Omental fat pad (tissue), 3 donors: ENCODE measurements at regions not wholly inside any gene's neighbourhood (a gene's known extent, or its start where the extent isn't known, plus 50 kb on each side); places are given as distances from the start of the nearest gene placed in this dataset.

Source experiments
- ATAC-seq: fragments of 150-250 bp; one replicate; pipeline ENCODE4 v1.9.1; 2016; ENCODE audit warnings: mild to moderate bottlenecking, moderate library complexity; ENCODE audit not compliant: low FRiP score
- DNase-seq: peaks from one replicate; pipeline ENCODE4 v3.0.0-alpha.2; 2019; ENCODE audit warnings: low spot score
- TF ChIP-seq, protein P1 (sequence below), 3 donors: fragments of 450-650 bp; IDR thresholded peaks; one replicate each; pipeline ENCODE4 v1.5.1; 2016 to 2017; ENCODE audit warnings: antibody characterized with exemption in 3 of 3, mild to moderate bottlenecking in 3 of 3, moderate library complexity in 2 of 3

DNA sequence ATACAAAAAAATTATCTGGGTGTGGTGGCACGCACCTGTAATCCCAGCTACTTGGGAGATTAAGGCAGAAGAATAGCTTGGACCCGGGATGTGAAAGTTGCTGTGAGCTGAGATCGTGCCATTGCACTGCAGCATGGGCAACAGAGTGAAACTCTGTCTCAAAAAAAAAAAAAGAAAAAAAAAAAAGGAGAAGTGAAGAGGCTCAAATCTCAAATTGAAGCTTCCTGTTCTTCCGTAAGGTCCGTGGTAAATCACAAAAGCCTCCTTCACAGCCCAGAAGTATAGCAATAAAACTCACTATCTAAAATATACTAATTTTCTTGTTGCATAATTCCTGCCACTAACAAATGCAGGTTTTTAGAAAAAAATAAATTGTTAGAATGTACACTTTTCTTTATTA lies 498.2 kb upstream of the BRINP3 start:
- no peak for DNase-seq
- TF ChIP-seq, protein P1, sequence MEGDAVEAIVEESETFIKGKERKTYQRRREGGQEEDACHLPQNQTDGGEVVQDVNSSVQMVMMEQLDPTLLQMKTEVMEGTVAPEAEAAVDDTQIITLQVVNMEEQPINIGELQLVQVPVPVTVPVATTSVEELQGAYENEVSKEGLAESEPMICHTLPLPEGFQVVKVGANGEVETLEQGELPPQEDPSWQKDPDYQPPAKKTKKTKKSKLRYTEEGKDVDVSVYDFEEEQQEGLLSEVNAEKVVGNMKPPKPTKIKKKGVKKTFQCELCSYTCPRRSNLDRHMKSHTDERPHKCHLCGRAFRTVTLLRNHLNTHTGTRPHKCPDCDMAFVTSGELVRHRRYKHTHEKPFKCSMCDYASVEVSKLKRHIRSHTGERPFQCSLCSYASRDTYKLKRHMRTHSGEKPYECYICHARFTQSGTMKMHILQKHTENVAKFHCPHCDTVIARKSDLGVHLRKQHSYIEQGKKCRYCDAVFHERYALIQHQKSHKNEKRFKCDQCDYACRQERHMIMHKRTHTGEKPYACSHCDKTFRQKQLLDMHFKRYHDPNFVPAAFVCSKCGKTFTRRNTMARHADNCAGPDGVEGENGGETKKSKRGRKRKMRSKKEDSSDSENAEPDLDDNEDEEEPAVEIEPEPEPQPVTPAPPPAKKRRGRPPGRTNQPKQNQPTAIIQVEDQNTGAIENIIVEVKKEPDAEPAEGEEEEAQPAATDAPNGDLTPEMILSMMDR (IDR thresholded peaks at IDR 0.05) = no peak
- ATAC-seq = no peak

- DNase-seq (no peak), ATAC-seq (no peak)
- TF ChIP-seq, protein P1 (IDR thresholded peaks at IDR 0.05) = no peak
Measured at GRCh38 chr1:191002768-191003167, 525.1 kb upstream of the BRINP3 start.

- TF ChIP-seq, protein P1 (IDR thresholded peaks at IDR 0.05) = no peak
- no peak for ATAC-seq
- no peak for DNase-seq
Measured at GRCh38 chr1:191016765-191017164, 539.1 kb upstream of the BRINP3 start.

DNA sequence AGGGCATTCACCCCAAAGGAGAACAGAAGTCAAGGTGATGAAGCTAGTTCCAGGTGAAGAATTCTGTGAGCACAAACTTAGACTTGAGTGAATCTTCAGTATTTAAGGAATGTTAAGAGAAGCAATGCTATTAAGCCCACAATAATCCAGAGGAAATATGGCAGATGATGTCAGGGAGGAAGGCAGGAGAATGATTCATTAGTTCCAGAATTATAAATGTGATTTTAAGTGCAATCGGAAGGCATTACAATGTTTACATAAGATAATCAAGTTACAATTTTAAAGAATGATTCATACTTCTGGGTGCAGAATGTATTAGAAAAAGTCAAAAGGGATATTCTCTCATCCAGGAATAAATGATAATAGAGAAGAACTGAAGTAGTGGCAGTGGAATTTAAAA lies 545.2 kb upstream of the BRINP3 start:
- DNase-seq (no peak), ATAC-seq (no peak)
- TF ChIP-seq, protein P1 (IDR thresholded peaks at IDR 0.05) = no peak

- DNase-seq = no peak
- TF ChIP-seq, protein P1 (IDR thresholded peaks at IDR 0.05) = no peak
- no peak for ATAC-seq
Measured at GRCh38 chr1:191025896-191026642, 548.4 kb upstream of the BRINP3 start.

- TF ChIP-seq, protein P1 (IDR thresholded peaks at IDR 0.05) = no peak
- DNase-seq (no peak), ATAC-seq (no peak)
Measured at GRCh38 chr1:191026828-191027227, 549.2 kb upstream of the BRINP3 start.

GRCh38 chr1:191034132-191034531 lies 556.5 kb upstream of the BRINP3 start:
- no peak for ATAC-seq
- TF ChIP-seq, protein P1 (IDR thresholded peaks at IDR 0.05) = no peak
- no peak for DNase-seq
